Calu3 (cell line): ENCODE measurements at regions not wholly inside any gene's neighbourhood (a gene's known extent, or its start where the extent isn't known, plus 50 kb on each side); places are given as distances from the start of the nearest gene placed in this dataset.

Experiments
- BruUV-seq: library from RNA; stranded (reverse); fragments of 400-500 nt; replicated peaks from 2 replicates; lab custom pipeline; 2021; lab: Mats Ljungman, UMichigan
- CTCF ChIA-PET: fragments of 300-600 bp; sonication (Branson Sonifier 250); formaldehyde crosslinking; loops from one replicate; lab custom pipeline; 2022; ENCODE audit warnings: antibody characterized with exemption; lab: Charles Lee
- DNase-seq: peaks from one replicate; pipeline ENCODE4 v3.0.0; 2022
- H3K27ac Mint-ChIP-seq: one replicate; pipeline ENCODE4 v1.8.0; 2022; ENCODE audit warnings: mixed read lengths; ENCODE audit not compliant: unreplicated experiment
- H3K27me3 Mint-ChIP-seq: one replicate; pipeline ENCODE4 v1.8.0; 2022; ENCODE audit warnings: mixed read lengths; ENCODE audit not compliant: unreplicated experiment
- H3K36me3 Mint-ChIP-seq: one replicate; pipeline ENCODE4 v1.8.0; 2022; ENCODE audit warnings: mild to moderate bottlenecking, moderate library complexity, mixed read lengths; ENCODE audit not compliant: insufficient read depth, unreplicated experiment
- H3K4me1 Mint-ChIP-seq: one replicate; pipeline ENCODE4 v1.8.0; 2022; ENCODE audit warnings: mild to moderate bottlenecking, low read depth, mixed read lengths; ENCODE audit not compliant: unreplicated experiment
- H3K4me3 Mint-ChIP-seq: one replicate; pipeline ENCODE4 v1.8.0; 2022; ENCODE audit warnings: mild to moderate bottlenecking, low read depth, moderate library complexity, mixed read lengths; ENCODE audit not compliant: unreplicated experiment
- H3K9me3 Mint-ChIP-seq: one replicate; pipeline ENCODE4 v1.8.0; 2022; ENCODE audit warnings: low read depth, mixed read lengths; ENCODE audit not compliant: unreplicated experiment
- intact Hi-C: fragments of 100-400 bp; cut with micrococcal nuclease; formaldehyde crosslinking; loops from one replicate; pipeline ENCODE4 v1.10.0; 2022; ENCODE audit not compliant: unreplicated experiment
- TF ChIP-seq, protein P1 (sequence below): fragments of 200-600 bp; IDR thresholded peaks from one replicate; pipeline ENCODE4 v1.8.0; 2022; ENCODE audit warnings: antibody characterized with exemption; ENCODE audit not compliant: unreplicated experiment

DNA sequence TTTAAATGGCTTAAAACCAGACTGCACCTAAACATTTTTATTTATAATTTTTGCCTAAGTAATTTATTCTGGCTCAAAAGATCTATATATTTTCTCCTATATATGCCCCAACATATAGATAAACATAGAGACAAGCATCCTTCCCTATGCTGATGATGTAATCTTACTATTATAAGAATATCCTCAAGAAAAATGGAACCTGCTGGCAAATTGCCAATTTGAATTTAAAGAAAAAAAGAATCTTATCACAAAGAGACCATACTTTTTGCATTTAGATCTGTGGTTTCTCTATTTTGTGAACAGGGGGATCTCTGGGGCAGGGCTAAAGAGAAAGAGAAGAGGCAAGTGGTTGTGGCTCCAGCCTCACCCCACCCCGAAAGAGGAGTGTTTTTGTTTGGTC is 107.2 kb upstream of the CMC1 start:
- CTCF ChIA-PET, result interaction anchor here (0.9 kb wide), 1 partner anchor 39 kb away, joined by 3 read pairs; no protein-coding TSS in a partner anchor
- H3K4me3 Mint-ChIP-seq, result no peak overlapping the region
- no peaks in the 10 kb centered on the region for H3K4me1 Mint-ChIP-seq
- H3K27me3 Mint-ChIP-seq, result no peaks in the 10 kb centered on the region
- no peak for DNase-seq
- H3K27ac Mint-ChIP-seq, result no peak overlapping the region
- TF ChIP-seq, protein P1, sequence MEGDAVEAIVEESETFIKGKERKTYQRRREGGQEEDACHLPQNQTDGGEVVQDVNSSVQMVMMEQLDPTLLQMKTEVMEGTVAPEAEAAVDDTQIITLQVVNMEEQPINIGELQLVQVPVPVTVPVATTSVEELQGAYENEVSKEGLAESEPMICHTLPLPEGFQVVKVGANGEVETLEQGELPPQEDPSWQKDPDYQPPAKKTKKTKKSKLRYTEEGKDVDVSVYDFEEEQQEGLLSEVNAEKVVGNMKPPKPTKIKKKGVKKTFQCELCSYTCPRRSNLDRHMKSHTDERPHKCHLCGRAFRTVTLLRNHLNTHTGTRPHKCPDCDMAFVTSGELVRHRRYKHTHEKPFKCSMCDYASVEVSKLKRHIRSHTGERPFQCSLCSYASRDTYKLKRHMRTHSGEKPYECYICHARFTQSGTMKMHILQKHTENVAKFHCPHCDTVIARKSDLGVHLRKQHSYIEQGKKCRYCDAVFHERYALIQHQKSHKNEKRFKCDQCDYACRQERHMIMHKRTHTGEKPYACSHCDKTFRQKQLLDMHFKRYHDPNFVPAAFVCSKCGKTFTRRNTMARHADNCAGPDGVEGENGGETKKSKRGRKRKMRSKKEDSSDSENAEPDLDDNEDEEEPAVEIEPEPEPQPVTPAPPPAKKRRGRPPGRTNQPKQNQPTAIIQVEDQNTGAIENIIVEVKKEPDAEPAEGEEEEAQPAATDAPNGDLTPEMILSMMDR, result no peak
- no peaks in the 10 kb centered on the region for H3K36me3 Mint-ChIP-seq
- intact Hi-C loops, result no loop called here
- no peaks in the 10 kb centered on the region for H3K9me3 Mint-ChIP-seq
- no TSS peak for BruUV-seq

DNA sequence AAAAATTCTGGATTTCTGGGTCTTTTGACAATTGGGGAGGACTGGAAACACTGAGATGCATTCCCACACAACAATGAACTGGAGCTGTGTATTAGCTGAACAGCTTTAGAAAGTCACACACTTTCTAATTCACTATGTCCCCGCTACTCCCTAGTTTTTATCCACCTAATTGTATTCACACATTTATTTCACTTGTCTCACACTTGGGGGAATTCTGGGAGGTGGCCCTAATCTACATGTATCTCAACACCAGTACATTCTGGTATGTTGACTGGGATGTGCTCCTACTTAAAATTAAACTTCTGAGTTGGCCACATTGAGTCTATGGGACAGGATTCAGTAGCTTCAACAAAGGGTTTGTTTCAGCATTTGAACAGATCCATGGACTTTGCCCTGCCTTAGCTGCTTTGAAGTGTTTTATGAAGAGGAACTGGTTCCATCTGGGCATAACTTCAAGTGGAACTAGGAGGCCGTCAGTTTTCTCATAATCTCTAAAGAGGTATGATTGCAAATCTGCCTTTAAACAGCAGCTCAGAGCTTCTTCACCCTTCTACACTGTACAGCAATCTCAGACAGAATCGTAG is 106.5 kb upstream of the CMC1 start:
- Mint-ChIP-seq H3K4me3 (no peak overlapping the region), H3K27ac (no peak overlapping the region), H3K36me3 (no peaks in the 10 kb centered on the region), H3K9me3 (no peaks in the 10 kb centered on the region), H3K4me1 (no peaks in the 10 kb centered on the region), H3K27me3 (no peaks in the 10 kb centered on the region)
- BruUV-seq, result no TSS peak
- CTCF ChIA-PET, result no interaction called here
- DNase-seq, result no peak
- intact Hi-C loops, result no loop called here
- TF ChIP-seq, protein P1, result no peak

DNA sequence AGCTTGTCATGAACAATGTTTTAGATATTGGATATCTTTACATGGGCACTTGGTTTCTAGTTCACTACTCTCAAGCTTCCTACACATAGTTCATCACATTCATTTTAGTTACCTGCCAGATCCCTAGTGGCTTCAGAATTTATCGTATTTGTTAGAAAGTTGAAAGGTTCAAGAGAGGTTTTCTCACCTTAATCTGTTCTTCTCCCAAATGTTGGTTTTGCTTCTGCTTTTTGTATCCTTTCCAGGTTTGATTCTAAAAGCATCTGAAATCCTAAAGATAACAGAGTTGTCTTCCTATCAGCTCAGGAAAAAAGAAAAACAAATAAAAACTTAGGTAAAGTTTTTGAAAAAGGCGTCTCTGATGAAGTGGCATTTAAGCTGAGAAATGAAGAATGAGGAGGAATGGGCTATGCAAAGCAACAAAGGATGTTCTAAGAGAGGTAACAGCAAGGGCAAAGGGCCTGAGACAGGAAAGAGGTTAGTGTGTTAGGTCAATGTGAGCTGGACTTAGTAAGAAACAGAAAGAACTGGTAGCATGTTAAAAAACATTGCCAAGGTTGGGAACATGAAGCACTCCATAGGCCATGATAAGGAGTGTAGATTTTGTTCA is 104.7 kb upstream of the CMC1 start:
- no TSS peak for BruUV-seq
- TF ChIP-seq, protein P1, result no peak
- H3K27me3 Mint-ChIP-seq, result no peaks in the 10 kb centered on the region
- intact Hi-C loops, result no loop called here
- H3K36me3 Mint-ChIP-seq, result no peaks in the 10 kb centered on the region
- CTCF ChIA-PET, result no interaction called here
- H3K4me1 Mint-ChIP-seq, result no peaks in the 10 kb centered on the region
- no peak for DNase-seq
- H3K9me3 Mint-ChIP-seq, result no peaks in the 10 kb centered on the region
- no peak overlapping the region for H3K4me3 Mint-ChIP-seq
- H3K27ac Mint-ChIP-seq, result no peak overlapping the region

DNA sequence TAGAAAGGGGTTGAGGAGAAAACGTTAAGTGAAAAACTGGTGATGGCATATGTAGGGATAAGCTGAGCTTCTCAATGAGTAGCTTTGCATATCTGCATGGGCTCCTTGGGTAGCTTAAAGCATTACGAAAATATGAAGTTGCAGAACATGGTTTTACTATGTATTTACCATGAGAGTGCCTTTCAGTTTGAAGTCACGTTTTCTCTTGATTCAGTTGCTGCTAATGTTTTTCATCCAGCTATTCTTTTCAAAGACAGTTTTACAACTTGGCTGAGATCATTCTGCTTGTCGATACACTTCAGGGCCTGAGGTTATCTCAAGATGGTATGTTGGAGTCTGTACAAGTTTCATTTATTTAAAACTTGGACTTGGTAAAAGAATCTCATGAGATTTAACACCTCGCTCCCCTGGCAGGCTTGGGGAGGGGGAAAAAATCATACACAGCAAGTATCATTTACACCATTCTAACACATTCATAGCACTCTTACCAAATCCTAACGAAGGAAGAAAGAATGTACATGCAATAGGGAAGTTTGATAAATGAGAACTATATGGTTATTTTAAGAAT is 103.3 kb upstream of the CMC1 start:
- CTCF ChIA-PET, result no interaction called here
- BruUV-seq, result no TSS peak
- Mint-ChIP-seq H3K9me3 (no peaks in the 10 kb centered on the region), H3K4me3 (no peak overlapping the region), H3K27me3 (no peaks in the 10 kb centered on the region), H3K36me3 (no peaks in the 10 kb centered on the region), H3K27ac (no peak overlapping the region), H3K4me1 (no peaks in the 10 kb centered on the region)
- DNase-seq, result no peak
- intact Hi-C loops, result no loop called here
- TF ChIP-seq, protein P1, result no peak
